Lower leg skin (tissue), 4 donors: ENCODE measurements at regions not wholly inside any gene's neighbourhood (a gene's known extent, or its start where the extent isn't known, plus 50 kb on each side); places are given as distances from the start of the nearest gene placed in this dataset.
A peak's percentile ranks its signal among the peaks of the same experiment; 100 is the strongest.

Source experiments
- DNase-seq, 2 donors: peaks; one replicate each; pipeline ENCODE4 v3.0.0-alpha.2; 2019; ENCODE audit warnings: low spot score in 2 of 2
- H3K4me3 ChIP-seq: fragments of 200-600 bp; sonication (generic); 2 replicates; pipeline ENCODE4 v1.5.1; 2017; ENCODE audit warnings: mild to moderate bottlenecking, low read depth; ENCODE audit not compliant: poor library complexity, severe bottlenecking
- POLR2A ChIP-seq, 2 donors: fragments of 450-650 bp; IDR thresholded peaks; one replicate each; pipeline ENCODE4 v1.6.1; 2016 to 2017; ENCODE audit warnings: antibody characterized with exemption in 2 of 2, mild to moderate bottlenecking in 1 of 2, moderate library complexity in 1 of 2
- WGBS, 2 donors: methylation state at CpG; one replicate each; pipeline ENCODE4 v1.1.5; 2018; 5-methylcytosine and 5-hydroxymethylcytosine counted together
- intact Hi-C: fragments of 100-400 bp; cut with DNase I; formaldehyde crosslinking; loops from one replicate; pipeline ENCODE4 v1.15.0; 2023; ENCODE audit warnings: low total_unique reads
- TF ChIP-seq, protein P1 (sequence below), 3 donors: fragments of 450-650 bp; IDR thresholded peaks; one replicate each; pipeline ENCODE4 v1.5.1; 2016; ENCODE audit warnings: antibody characterized with exemption in 3 of 3, mild to moderate bottlenecking in 3 of 3, moderate library complexity in 2 of 3

DNA sequence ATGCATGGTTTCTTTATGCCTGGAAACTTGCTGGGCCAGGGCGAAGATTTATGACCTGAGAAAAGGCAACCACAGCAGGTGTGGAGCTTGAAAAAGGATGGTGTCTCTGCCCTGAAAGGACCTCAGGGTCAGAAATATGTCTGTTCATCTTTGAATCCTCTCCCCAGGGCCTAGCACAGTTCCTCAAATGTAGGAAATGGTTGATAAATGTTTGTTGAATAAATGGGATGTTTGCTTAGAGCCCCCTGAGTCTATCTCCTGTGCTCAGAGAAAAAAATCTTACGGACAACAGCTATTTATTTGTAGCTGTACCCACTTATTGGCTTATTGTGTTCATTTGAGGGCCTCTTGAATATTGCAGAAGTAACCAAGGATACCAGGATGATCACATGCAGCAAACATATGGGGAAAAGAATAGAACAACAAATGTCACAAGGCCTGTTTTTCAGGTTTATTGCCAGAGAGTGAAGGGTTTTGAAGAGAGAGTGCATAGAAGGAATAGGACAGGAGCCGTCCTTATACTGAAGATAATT lies 114.5 kb downstream of the KLF5 start:
- WGBS, 2 donors = 75 to 79% methylated on average over 3 of the region's 3 CpGs
- intact Hi-C loops = no loop called here
- TF ChIP-seq, protein P1, sequence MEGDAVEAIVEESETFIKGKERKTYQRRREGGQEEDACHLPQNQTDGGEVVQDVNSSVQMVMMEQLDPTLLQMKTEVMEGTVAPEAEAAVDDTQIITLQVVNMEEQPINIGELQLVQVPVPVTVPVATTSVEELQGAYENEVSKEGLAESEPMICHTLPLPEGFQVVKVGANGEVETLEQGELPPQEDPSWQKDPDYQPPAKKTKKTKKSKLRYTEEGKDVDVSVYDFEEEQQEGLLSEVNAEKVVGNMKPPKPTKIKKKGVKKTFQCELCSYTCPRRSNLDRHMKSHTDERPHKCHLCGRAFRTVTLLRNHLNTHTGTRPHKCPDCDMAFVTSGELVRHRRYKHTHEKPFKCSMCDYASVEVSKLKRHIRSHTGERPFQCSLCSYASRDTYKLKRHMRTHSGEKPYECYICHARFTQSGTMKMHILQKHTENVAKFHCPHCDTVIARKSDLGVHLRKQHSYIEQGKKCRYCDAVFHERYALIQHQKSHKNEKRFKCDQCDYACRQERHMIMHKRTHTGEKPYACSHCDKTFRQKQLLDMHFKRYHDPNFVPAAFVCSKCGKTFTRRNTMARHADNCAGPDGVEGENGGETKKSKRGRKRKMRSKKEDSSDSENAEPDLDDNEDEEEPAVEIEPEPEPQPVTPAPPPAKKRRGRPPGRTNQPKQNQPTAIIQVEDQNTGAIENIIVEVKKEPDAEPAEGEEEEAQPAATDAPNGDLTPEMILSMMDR (IDR thresholded peaks at IDR 0.05) = no peak
- TF ChIP-seq POLR2A (IDR thresholded peaks at IDR 0.05) = no peak
- no peak overlapping the region for H3K4me3 ChIP-seq
- no peak for DNase-seq

DNA sequence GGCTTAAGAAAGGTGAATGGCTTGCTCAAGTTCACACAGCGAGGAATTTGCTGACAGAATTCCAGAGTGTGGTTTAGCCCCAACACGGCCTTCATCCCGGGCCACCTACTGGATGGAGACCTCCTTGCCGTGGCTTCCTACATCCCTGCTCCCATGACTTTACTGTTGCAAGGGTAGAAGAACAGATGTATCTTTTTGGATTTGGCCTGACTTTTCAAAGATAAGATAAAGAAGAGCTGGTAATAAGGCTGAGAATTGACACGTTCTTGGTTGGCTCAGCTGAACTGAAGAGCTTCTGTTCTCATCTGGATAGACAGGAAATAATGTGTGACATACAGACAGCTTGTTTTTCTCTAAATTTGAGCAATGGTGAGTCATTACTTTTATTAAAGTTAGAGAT lies 113.1 kb downstream of the KLF5 start:
- TF ChIP-seq, protein P1 (IDR thresholded peaks at IDR 0.05) = no peak
- no peak for TF ChIP-seq POLR2A (IDR thresholded peaks at IDR 0.05)
- 54 to 62% methylated on average over 5 of the region's 5 CpGs for WGBS, 2 donors
- no peak for DNase-seq
- intact Hi-C loops = no loop called here
- H3K4me3 ChIP-seq = no peak overlapping the region

DNA sequence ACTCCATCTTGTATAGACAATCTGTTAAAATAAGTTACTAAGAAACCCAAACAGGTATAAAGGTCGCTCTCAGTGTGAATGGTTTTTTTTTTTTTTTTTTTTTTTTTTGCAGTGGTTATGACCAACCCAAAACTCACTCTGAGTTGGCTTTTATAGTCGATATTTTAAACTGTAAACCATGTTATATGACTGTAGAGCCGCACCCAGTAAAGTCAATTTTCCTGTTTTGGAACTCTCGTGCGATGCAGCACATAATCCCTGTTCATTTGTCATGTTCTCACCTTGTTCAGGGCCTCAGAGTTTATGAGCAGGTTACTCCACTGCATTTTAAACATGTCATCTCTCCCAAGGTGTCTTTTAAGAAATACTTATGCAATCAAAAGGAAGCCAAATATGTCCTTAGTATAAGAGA lies 112.5 kb downstream of the KLF5 start:
- DNase-seq = peak in 1 of 2 donors; percentile 26
- no peak overlapping the region for H3K4me3 ChIP-seq
- TF ChIP-seq, protein P1 (IDR thresholded peaks at IDR 0.05) = no peak
- no peak for TF ChIP-seq POLR2A (IDR thresholded peaks at IDR 0.05)
- intact Hi-C loops = no loop called here
- 49 to 54% methylated on average over 5 of the region's 5 CpGs for WGBS, 2 donors

DNA sequence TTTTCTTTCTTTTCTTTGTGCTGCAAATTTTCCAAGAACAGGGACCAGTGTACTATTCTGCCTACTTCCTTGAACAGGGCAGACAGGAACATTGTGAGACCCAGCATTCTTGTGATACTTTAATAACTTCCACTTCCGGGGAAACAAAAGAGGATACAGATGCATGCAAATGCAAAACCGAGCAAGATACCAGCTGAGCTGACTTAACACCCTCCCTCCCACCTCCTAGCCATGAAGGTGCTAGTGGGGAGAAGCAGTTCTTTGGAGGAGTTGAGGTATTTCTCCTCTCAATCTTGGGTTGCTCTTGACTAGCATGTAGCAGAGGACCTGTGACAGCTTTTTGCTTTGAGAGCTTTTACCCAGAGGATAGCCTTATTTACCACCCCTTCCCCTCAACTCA lies 111.2 kb downstream of the KLF5 start:
- 7 to 8% methylated on average over 2 of the region's 2 CpGs for WGBS, 2 donors
- intact Hi-C loops = no loop called here
- TF ChIP-seq POLR2A (IDR thresholded peaks at IDR 0.05) = no peak
- no peak overlapping the region for H3K4me3 ChIP-seq
- no peak for DNase-seq

DNA sequence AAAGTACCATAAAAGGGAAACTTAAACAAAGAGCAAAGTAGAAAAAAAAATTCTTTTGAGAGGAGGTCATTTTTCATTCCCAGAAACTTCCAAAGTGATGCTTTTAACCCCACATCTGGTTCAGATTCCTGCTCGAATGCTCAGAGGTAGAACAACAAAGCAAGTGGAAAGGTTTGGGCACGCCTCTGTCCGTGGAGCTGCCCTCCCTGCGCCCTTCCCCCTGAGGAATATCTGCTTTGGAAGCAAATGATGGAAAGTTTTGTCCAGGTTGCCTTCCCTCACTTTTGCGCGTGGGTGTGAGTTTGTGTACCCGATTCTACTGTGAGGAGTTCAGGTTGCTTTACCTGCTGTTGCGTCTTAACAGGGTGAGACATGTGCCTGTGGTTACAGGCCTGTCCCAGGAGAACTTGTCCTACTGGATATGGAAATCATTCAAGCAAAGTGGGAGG lies 110.2 kb downstream of the KLF5 start:
- WGBS, 2 donors = 48 to 59% methylated on average over 8 of the region's 8 CpGs
- H3K4me3 ChIP-seq = no peak overlapping the region
- intact Hi-C loops = no loop called here
- DNase-seq = peak in 1 of 2 donors; percentile 50
- TF ChIP-seq POLR2A (IDR thresholded peaks at IDR 0.05) = no peak
- TF ChIP-seq, protein P1 (IDR thresholded peaks at IDR 0.05) = no peak

DNA sequence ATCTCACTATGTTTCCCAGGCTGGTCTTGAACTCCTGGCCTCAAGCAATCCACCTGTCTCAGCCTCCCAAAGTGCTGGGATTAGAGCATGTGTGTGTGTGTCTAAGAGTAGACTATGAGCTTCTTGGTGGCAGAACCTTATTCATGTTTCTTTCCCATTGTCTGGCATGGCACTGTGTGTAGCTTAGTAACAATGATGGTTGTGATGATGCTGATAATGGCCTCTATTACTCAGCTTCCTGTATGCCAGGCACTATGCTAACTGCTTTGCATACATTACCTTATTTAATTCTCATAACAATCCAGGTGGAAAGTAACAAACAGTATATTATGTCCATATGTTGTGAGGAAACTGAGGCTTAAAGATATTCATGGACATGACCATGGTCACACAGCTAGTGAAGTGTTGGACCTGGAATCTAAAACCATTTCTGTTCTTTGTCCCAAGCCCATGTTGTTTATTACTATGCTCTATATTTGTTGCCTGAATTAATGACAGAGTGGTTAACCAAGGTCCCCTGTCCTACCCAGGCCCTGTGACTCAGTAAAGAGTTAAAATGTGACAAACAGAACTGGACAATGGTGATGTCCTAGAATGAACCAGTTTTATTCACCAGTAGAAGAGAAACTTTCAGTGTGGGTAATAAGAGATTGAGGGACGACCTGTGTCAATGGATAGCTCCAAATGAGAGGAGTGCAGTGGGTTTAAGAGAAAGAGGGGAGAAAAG lies 109.6 kb downstream of the KLF5 start:
- TF ChIP-seq, protein P1 (IDR thresholded peaks at IDR 0.05) = no peak
- TF ChIP-seq POLR2A (IDR thresholded peaks at IDR 0.05) = no peak
- H3K4me3 ChIP-seq = no peak overlapping the region
- DNase-seq = no peak
- intact Hi-C loops = no loop called here
- 42 to 57% methylated on average over 1 of the region's 1 CpG for WGBS, 2 donors
